ENCODE measurements at regions not wholly inside any gene's neighbourhood (a gene's known extent, or its start where the extent isn't known, plus 50 kb on each side); places are given as distances from the start of the nearest gene placed in this dataset.

GRCh38 chr12:64998371-64999147 is 122.5 kb downstream of the WIF1 start:
- Histone ChIP-seq H3K27ac (peak overlapping the region in 1 of 21 experiments; percentile 10), H3K4me3 (no peak overlapping the region)

- no peak overlapping the region for H3K4me3 ChIP-seq
- no peak overlapping the region for H3K27ac ChIP-seq
Measured at GRCh38 chr12:64999148-64999425, 122.0 kb downstream of the WIF1 start.
